ENCODE measurements at regions not wholly inside any gene's neighbourhood (a gene's known extent, or its start where the extent isn't known, plus 50 kb on each side); places are given as distances from the start of the nearest gene placed in this dataset.
A peak's percentile ranks its signal among the peaks of the same experiment; 100 is the strongest.

GRCh38 chr2:136436936-136437335 is 319.0 kb upstream of the CXCR4 start:
- no peak overlapping the region for H3K4me3 ChIP-seq
- no peaks in the 10 kb centered on the region for H4K20me1 ChIP-seq
- no peak overlapping the region for H3K4me2 ChIP-seq
- no peaks in the 10 kb centered on the region for H3K4me1 ChIP-seq
- no peak overlapping the region for H3K27ac ChIP-seq
- H3K9me3 ChIP-seq (replicated peaks in 1 of 11): no peaks in the 10 kb centered on the region
- no peaks in the 10 kb centered on the region for H3K27me3 ChIP-seq
- H3K36me3 ChIP-seq: no peaks in the 10 kb centered on the region
- TF ChIP-seq Cebpa-rat (IDR thresholded peaks at IDR 0.05): no peak
- no peak overlapping the region for H3K9ac ChIP-seq

- no peak for TF ChIP-seq Cebpa-rat (IDR thresholded peaks at IDR 0.05)
- no peak overlapping the region for H3K4me2 ChIP-seq
- H3K9me3 ChIP-seq (replicated peaks in 1 of 11): no peaks in the 10 kb centered on the region
- H3K4me3 ChIP-seq: no peak overlapping the region
- no peaks in the 10 kb centered on the region for H4K20me1 ChIP-seq
- H3K9ac ChIP-seq: no peak overlapping the region
- H3K27ac ChIP-seq: no peak overlapping the region
- H3K27me3 ChIP-seq: no peaks in the 10 kb centered on the region
- H3K36me3 ChIP-seq: no peaks in the 10 kb centered on the region
- H3K4me1 ChIP-seq: no peaks in the 10 kb centered on the region
Observed at GRCh38 chr2:136434251-136434715, 316.3 kb upstream of the CXCR4 start.

- Histone ChIP-seq H3K27ac (no peak overlapping the region), H3K36me3 (no peaks in the 10 kb centered on the region), H3K9me3 (replicated peaks in 1 of 11) (peaks cover 0 to 6% (median 0%) of the 10 kb centered on the region in 11 experiments; a peak in 2 of 22 replicates), H3K4me2 (no peak overlapping the region), H3K9ac (no peak overlapping the region), H3K27me3 (no peaks in the 10 kb centered on the region), H4K20me1 (no peaks in the 10 kb centered on the region), H3K4me1 (no peaks in the 10 kb centered on the region), H3K4me3 (no peak overlapping the region)
- no peak for TF ChIP-seq Cebpa-rat (IDR thresholded peaks at IDR 0.05)
Observed at GRCh38 chr2:136433261-136433660, 315.3 kb upstream of the CXCR4 start.

- H3K4me1 ChIP-seq: peaks cover 0 to 5% (median 0%) of the 10 kb centered on the region in 10 experiments; a peak in 3 of 20 replicates
- H3K36me3 ChIP-seq: no peaks in the 10 kb centered on the region
- H3K4me3 ChIP-seq: peak overlapping the region in 1 of 10 experiments; percentile 62; a peak in 3 of 20 replicates
- peaks cover 0 to 12% (median 0%) of the 10 kb centered on the region in 11 experiments; a peak in 6 of 22 replicates for H3K9me3 ChIP-seq (replicated peaks in 1 of 11)
- peak overlapping the region in 9 of 11 experiments; percentile 63 to 81 (median 70); a peak in 13 of 22 replicates for H3K4me2 ChIP-seq
- no peaks in the 10 kb centered on the region for H4K20me1 ChIP-seq
- no peak for TF ChIP-seq Cebpa-rat (IDR thresholded peaks at IDR 0.05)
- H3K9ac ChIP-seq: no peak overlapping the region
- H3K27me3 ChIP-seq: peaks cover 0 to 10% (median 5%) of the 10 kb centered on the region in 11 experiments; a peak in 6 of 22 replicates
- H3K27ac ChIP-seq: no peak overlapping the region
Observed at GRCh38 chr2:136424112-136424511, 306.2 kb upstream of the CXCR4 start.

GRCh38 chr2:136423516-136423996 is 305.6 kb upstream of the CXCR4 start:
- H3K27ac ChIP-seq: no peak overlapping the region
- H3K4me3 ChIP-seq: peak overlapping the region; percentile 44 to 69 (median 56); a peak in 19 of 20 replicates
- peak overlapping the region in 8 of 11 experiments; percentile 17 to 67 (median 41); a peak in 14 of 22 replicates for H3K9ac ChIP-seq
- H3K4me2 ChIP-seq: peak overlapping the region; percentile 63 to 81 (median 70)
- peaks cover 0 to 9% (median 0%) of the 10 kb centered on the region in 11 experiments; a peak in 6 of 22 replicates for H3K9me3 ChIP-seq (replicated peaks in 1 of 11)
- peaks cover 0 to 10% (median 5%) of the 10 kb centered on the region in 11 experiments; a peak in 6 of 22 replicates for H3K27me3 ChIP-seq
- H3K4me1 ChIP-seq: peaks cover 0 to 5% (median 0%) of the 10 kb centered on the region in 10 experiments; a peak in 3 of 20 replicates
- H4K20me1 ChIP-seq: no peaks in the 10 kb centered on the region
- no peaks in the 10 kb centered on the region for H3K36me3 ChIP-seq
- TF ChIP-seq Cebpa-rat (IDR thresholded peaks at IDR 0.05): no peak

GRCh38 chr2:136422512-136422911 is 304.6 kb upstream of the CXCR4 start:
- Histone ChIP-seq H3K36me3 (no peaks in the 10 kb centered on the region), H3K4me2 (no peak overlapping the region), H3K9me3 (replicated peaks in 1 of 11) (no peaks in the 10 kb centered on the region), H3K27ac (no peak overlapping the region), H3K4me3 (no peak overlapping the region), H3K4me1 (peaks cover 0 to 5% (median 0%) of the 10 kb centered on the region in 10 experiments; a peak in 3 of 20 replicates), H3K9ac (no peak overlapping the region), H3K27me3 (peaks cover 0 to 10% (median 5%) of the 10 kb centered on the region in 11 experiments; a peak in 6 of 22 replicates), H4K20me1 (no peaks in the 10 kb centered on the region)
- no peak for TF ChIP-seq Cebpa-rat (IDR thresholded peaks at IDR 0.05)

GRCh38 chr2:136420346-136420745 is 302.4 kb upstream of the CXCR4 start:
- no peak for TF ChIP-seq Cebpa-rat (IDR thresholded peaks at IDR 0.05)
- no peak overlapping the region for H3K4me2 ChIP-seq
- peaks cover 0 to 10% (median 5%) of the 10 kb centered on the region in 11 experiments; a peak in 6 of 22 replicates for H3K27me3 ChIP-seq

GRCh38 chr2:136411946-136412345 is 294.0 kb upstream of the CXCR4 start:
- H3K4me2 ChIP-seq: no peak overlapping the region

More at GRCh38 chr2:136420346-136420745, 302.4 kb upstream of the CXCR4 start:
- peaks cover 0 to 5% (median 0%) of the 10 kb centered on the region in 10 experiments; a peak in 3 of 20 replicates for H3K4me1 ChIP-seq
- no peak overlapping the region for H3K27ac ChIP-seq
- no peak overlapping the region for H3K9ac ChIP-seq
- H4K20me1 ChIP-seq: no peaks in the 10 kb centered on the region
- H3K9me3 ChIP-seq (replicated peaks in 1 of 11): no peaks in the 10 kb centered on the region
- no peaks in the 10 kb centered on the region for H3K36me3 ChIP-seq
- H3K4me3 ChIP-seq: no peak overlapping the region

GRCh38 chr2:136410673-136411072 is 292.7 kb upstream of the CXCR4 start:
- no peak for TF ChIP-seq Cebpa-rat (IDR thresholded peaks at IDR 0.05)

More at GRCh38 chr2:136411946-136412345, 294.0 kb upstream of the CXCR4 start:
- H3K27me3 ChIP-seq: no peaks in the 10 kb centered on the region
- H3K9ac ChIP-seq: no peak overlapping the region
- H3K4me3 ChIP-seq: no peak overlapping the region
- no peak overlapping the region for H3K27ac ChIP-seq
- H4K20me1 ChIP-seq: no peaks in the 10 kb centered on the region
- TF ChIP-seq Cebpa-rat (IDR thresholded peaks at IDR 0.05): no peak
- H3K4me1 ChIP-seq: peaks cover 0 to 11% (median 5%) of the 10 kb centered on the region in 10 experiments; a peak in 7 of 20 replicates
- no peaks in the 10 kb centered on the region for H3K9me3 ChIP-seq (replicated peaks in 1 of 11)
- H3K36me3 ChIP-seq: no peaks in the 10 kb centered on the region

More at GRCh38 chr2:136410673-136411072, 292.7 kb upstream of the CXCR4 start:
- Histone ChIP-seq H3K4me2 (no peak overlapping the region), H3K9ac (no peak overlapping the region), H3K9me3 (replicated peaks in 1 of 11) (no peaks in the 10 kb centered on the region), H4K20me1 (no peaks in the 10 kb centered on the region), H3K36me3 (no peaks in the 10 kb centered on the region), H3K27ac (no peak overlapping the region), H3K4me3 (no peak overlapping the region), H3K4me1 (peaks cover 0 to 11% (median 5%) of the 10 kb centered on the region in 10 experiments; a peak in 7 of 20 replicates), H3K27me3 (no peaks in the 10 kb centered on the region)

Data from BLaER1 treated with 17β-estradiol and CSF1 and Interleukin-3, amounts not matched to agents 10 nM and 100 nM (cell line).